ENCODE measurements at regions not wholly inside any gene's neighbourhood (a gene's known extent, or its start where the extent isn't known, plus 50 kb on each side); places are given as distances from the start of the nearest gene placed in this dataset.

GRCh38 chr20:61128701-61129269 is 123.3 kb upstream of the CDH4 start:
- no peak for DNase-seq (ENCODE audit: low read depth)

- no peak for DNase-seq (ENCODE audit: low read depth)
Observed at GRCh38 chr20:61129311-61129710, 122.8 kb upstream of the CDH4 start.

GRCh38 chr20:61130156-61130555 is 121.9 kb upstream of the CDH4 start:
- DNase-seq (ENCODE audit: low read depth): no peak

GRCh38 chr20:61131944-61132343 is 120.1 kb upstream of the CDH4 start:
- DNase-seq (ENCODE audit: low read depth): no peak

GRCh38 chr20:61133611-61134010 is 118.5 kb upstream of the CDH4 start:
- DNase-seq (ENCODE audit: low read depth): no peak

- no peak for DNase-seq (ENCODE audit: low read depth)
Observed at GRCh38 chr20:61134296-61135030, 117.6 kb upstream of the CDH4 start.

GRCh38 chr20:61135266-61135665 is 116.8 kb upstream of the CDH4 start:
- no peak for DNase-seq (ENCODE audit: low read depth)

- no peak for DNase-seq (ENCODE audit: low read depth)
Observed at GRCh38 chr20:61135968-61136367, 116.1 kb upstream of the CDH4 start.

- no peak for DNase-seq (ENCODE audit: low read depth)
Observed at GRCh38 chr20:61138566-61138965, 113.5 kb upstream of the CDH4 start.

GRCh38 chr20:61139031-61139430 is 113.0 kb upstream of the CDH4 start:
- DNase-seq (ENCODE audit: low read depth): no peak

- no peak for DNase-seq (ENCODE audit: low read depth)
Observed at GRCh38 chr20:61140576-61140975, 111.5 kb upstream of the CDH4 start.

- no peak for DNase-seq (ENCODE audit: low read depth)
Observed at GRCh38 chr20:61146023-61146422, 106.0 kb upstream of the CDH4 start.

GRCh38 chr20:61149636-61150035 is 102.4 kb upstream of the CDH4 start:
- no peak for DNase-seq (ENCODE audit: low read depth)

GRCh38 chr20:61157301-61157700 is 94.8 kb upstream of the CDH4 start:
- no peak for DNase-seq (ENCODE audit: low read depth)

GRCh38 chr20:61159957-61160686 is 91.9 kb upstream of the CDH4 start:
- no peak for DNase-seq (ENCODE audit: low read depth)

GRCh38 chr20:61161726-61162390 is 90.2 kb upstream of the CDH4 start:
- DNase-seq (ENCODE audit: low read depth): no peak

GRCh38 chr20:61162451-61162850 is 89.6 kb upstream of the CDH4 start:
- DNase-seq (ENCODE audit: low read depth): no peak

- no peak for DNase-seq (ENCODE audit: low read depth)
Observed at GRCh38 chr20:61163031-61163430, 89.0 kb upstream of the CDH4 start.

- DNase-seq (ENCODE audit: low read depth): peak; percentile 19
Observed at GRCh38 chr20:61166324-61166723, 85.7 kb upstream of the CDH4 start.

GRCh38 chr20:61168605-61169004 is 83.5 kb upstream of the CDH4 start:
- DNase-seq (ENCODE audit: low read depth): no peak

- no peak for DNase-seq (ENCODE audit: low read depth)
Observed at GRCh38 chr20:61169874-61170273, 82.2 kb upstream of the CDH4 start.
